DND-41 (cell line): ENCODE measurements at regions not wholly inside any gene's neighbourhood (a gene's known extent, or its start where the extent isn't known, plus 50 kb on each side); places are given as distances from the start of the nearest gene placed in this dataset.

ENCODE experiments used
- EZH2 ChIP-seq: IDR thresholded peaks from 3 replicates; pipeline ENCODE4 v1.6.1; 2012; ENCODE audit warnings: borderline replicate concordance, low read depth, mild to moderate bottlenecking, moderate library complexity, low read length, inconsistent platforms; ENCODE audit not compliant: severe bottlenecking
- TF ChIP-seq, protein P1 (sequence below): IDR thresholded peaks from 2 replicates; pipeline ENCODE4 v1.5.1; 2012; ENCODE audit warnings: borderline replicate concordance, low read length, moderate library complexity, mild to moderate bottlenecking; ENCODE audit not compliant: poor library complexity, severe bottlenecking; ENCODE audit errors: extremely low read depth

DNA sequence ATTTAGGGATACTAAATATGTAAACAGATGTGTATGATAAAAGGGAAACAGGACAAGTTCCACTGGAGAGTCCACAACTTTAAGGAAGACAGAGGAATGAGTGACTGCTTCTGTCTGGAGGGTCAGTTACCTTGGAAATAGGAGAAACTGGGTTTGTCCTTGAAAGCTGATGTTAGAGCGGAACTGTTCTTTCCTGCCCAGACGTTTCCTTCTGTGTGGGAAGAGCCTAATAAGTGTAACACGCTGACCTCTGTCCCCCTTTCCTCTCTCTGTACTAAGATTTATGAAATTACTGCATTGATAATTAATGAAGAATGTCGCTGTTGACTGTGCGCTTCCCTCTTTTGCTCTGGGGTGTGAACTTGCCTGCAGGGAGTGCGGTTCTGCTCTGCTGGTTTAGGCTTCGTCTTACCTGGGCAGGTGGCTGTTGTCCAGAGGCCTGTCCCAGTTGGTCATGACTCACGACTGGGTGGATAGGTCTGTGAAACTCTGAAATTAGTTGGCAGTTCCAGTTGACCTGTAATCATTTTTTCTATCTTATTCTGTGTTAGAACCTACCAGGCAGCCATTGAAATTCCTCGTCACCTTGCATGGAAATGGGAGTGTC, 126.8 kb downstream of the MTRR start:
- TF ChIP-seq, protein P1, sequence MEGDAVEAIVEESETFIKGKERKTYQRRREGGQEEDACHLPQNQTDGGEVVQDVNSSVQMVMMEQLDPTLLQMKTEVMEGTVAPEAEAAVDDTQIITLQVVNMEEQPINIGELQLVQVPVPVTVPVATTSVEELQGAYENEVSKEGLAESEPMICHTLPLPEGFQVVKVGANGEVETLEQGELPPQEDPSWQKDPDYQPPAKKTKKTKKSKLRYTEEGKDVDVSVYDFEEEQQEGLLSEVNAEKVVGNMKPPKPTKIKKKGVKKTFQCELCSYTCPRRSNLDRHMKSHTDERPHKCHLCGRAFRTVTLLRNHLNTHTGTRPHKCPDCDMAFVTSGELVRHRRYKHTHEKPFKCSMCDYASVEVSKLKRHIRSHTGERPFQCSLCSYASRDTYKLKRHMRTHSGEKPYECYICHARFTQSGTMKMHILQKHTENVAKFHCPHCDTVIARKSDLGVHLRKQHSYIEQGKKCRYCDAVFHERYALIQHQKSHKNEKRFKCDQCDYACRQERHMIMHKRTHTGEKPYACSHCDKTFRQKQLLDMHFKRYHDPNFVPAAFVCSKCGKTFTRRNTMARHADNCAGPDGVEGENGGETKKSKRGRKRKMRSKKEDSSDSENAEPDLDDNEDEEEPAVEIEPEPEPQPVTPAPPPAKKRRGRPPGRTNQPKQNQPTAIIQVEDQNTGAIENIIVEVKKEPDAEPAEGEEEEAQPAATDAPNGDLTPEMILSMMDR, result no peak
- TF ChIP-seq EZH2, result no peak
